Inferior parietal cortex (tissue), 1 donor: ENCODE measurements at regions not wholly inside any gene's neighbourhood (a gene's known extent, or its start where the extent isn't known, plus 50 kb on each side); places are given as distances from the start of the nearest gene placed in this dataset.

Experiments used
- DNase-seq: peaks from one replicate; pipeline ENCODE4 v3.0.0-alpha.2; 2016; ENCODE audit errors: extremely low spot score

- DNase-seq, result no peak
These were observed 869.2 kb downstream of the BCL11A start for GRCh38 chr2:59684116-59684770.

DNA sequence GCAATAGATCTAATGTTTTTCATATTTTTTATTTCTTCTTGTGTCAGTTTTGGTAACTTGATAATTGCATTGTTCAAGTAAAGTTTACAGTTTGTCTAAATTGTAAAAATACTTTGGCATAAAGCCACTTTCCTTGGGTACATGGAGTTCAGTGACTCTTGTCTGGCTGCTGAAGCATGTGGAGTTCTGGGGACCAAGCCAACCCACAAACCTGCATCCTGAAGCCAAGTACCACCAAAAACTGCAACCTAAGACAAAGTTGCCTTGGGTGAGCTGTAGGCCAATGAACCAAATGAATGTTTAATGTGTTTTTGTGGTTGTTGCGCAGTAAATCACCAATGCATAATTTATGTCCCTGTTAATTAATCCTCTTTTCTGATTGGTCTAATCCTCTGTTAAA, 872.6 kb downstream of the BCL11A start:
- no peak for DNase-seq

DNA sequence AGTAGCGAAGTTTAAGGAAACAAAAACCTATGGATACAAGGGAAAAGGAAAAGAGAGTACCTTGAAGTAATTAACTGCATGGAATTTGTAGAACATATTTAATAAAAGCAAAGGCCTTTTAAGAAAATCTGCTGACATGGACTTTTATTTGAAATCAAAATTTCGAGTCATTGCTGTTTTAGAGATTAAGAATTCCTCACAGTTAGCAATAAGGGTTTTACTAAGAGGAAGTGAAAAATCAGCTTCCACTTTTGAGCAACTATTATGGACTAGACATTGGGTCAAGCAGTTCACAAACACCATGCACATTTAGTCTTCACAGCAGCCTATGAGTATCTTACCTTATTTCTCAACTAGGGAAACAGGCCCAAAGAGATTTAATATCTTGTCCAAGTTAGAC, 876.3 kb downstream of the BCL11A start:
- DNase-seq, result no peak

GRCh38 chr2:59674100-59674499, 879.4 kb downstream of the BCL11A start:
- DNase-seq, result no peak

- DNase-seq, result no peak
These were observed 888.4 kb downstream of the BCL11A start for GRCh38 chr2:59665021-59665420.

DNA sequence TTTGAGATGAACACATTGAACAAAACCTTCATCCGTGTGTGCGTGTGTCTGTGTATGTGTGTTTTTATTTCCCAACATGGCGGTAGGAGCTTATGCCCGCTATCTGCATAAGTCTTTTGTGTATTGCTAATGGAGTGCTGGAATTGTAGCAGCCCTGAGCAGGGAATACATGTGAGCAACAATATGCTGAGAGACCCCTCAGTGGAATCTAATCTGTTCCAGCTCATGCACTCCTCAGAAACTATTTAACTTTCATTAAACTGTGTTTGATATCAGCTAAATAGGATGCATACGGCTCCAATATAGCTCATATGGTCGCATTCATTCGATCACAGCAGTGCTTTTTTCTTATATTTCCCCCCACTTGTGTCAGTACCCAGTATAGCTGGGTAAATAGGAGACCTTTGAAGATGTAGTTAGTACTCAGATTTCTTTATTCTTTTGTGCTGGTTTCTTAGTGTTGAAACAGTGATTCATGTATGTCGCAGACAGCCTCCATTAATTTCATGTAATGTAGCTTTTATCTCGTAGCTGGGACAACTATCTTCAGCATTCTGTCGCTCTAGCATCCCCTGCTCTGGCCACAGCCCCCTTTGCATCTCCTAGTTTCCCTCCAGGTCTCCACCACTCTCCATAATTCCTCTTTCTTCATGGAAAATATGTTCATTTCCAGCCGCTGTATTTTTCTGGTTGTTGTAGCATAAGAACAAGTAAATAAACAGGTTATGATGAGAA, 891.2 kb downstream of the BCL11A start:
- no peak for DNase-seq

- no peak for DNase-seq
These were observed 893.2 kb downstream of the BCL11A start for GRCh38 chr2:59660262-59660661.

- DNase-seq, result peak; percentile 19
These were observed 894.4 kb downstream of the BCL11A start for GRCh38 chr2:59658906-59659635.

DNA sequence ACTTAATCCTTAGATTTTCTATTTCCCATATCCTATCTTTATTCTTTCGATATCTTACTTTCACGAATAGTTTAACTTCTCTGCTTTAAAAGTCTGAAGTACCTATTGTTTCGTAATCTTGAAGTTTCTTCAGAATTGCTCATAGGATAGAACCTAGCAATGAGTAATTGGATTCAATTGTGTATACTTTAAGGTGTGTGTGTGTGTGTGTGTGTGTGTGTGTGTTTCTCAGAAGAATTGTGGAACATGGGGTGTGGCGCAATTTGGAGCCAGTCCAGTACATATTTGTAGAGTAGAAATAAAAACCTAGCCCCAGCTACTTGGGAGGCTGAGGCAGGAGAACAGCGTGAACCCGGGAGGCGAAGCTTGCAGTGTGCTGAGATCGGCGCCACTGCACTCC, 897.6 kb downstream of the BCL11A start:
- no peak for DNase-seq

- DNase-seq, result no peak
These were observed 898.7 kb downstream of the BCL11A start for GRCh38 chr2:59654710-59655109.

DNA sequence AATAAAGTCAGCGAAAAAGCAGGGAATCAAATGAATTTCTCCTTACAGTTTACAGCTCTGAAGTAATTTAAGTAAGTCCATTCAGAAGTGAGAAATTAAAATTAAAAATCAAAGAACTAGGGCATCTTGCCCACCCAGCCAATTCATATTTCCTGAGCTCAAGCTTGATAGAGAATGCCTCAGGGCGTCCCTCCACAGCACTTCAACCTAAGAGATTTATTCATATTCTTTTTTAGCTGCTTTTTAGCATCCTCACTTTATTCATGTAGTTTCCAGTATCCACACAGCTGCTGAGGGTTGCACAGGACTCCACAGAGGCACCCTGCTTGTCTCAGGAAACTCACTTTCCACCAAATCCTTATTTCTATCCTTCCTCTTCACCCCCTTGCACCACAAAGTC, 900.3 kb downstream of the BCL11A start:
- DNase-seq, result no peak

DNA sequence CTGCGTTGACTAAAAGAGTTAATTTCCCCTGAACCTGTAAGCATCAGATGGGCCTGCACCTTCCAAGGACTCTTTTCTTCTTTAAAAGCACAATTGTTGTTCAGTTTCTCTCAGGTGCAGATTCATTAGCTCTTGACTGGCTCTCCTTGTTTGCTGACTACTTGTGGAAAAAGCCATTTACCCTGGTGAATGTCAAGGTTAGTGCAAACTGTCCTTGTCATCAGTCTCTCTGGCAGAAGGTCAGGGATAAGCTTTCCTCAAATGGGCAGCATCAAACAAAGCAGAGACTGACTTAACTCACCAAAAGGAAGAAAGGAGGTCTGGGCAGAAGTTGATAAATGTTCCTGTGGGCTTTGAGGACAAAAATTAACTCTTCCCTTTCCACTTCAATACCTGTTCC, 922.7 kb downstream of the BCL11A start:
- no peak for DNase-seq

DNA sequence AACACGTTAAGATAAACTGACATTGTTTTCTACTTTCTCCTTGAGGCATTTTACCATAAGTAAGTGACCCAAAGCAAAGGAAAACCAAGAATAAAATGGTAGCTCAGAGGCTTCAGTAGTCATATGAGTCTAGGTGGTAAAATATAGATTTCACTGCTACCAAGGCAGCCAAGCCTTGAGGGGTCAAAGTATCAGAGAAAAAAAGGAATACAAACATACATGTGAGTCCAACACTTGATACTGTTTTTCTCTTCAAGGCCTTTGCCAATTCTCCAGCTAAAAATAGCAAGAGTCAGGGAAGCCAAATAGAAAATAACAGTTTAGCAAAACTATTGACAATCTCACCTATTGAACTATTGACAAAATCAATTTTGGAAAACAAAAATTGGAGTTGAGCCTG, 925.9 kb downstream of the BCL11A start:
- DNase-seq, result no peak

GRCh38 chr2:59622599-59623308, 930.7 kb downstream of the BCL11A start:
- DNase-seq, result no peak

DNA sequence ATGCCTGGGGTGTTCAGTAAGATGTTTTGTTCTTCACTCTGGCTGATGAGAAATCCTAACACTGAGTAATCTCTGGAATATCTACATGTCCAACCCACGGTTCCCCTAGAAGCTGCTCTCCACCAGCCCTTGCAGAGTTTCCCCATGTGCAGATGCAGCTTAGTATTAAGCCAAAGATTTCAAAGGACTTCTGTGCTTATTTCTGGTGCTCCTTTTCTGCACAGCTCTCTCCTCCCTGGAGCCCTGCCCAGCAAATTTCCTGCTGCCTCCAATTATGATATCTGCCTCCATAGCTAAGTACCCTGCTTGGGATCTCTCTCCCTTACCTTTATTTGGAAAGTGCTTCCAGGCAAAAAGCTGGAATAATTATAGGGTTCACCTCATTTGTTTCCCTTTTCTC, 949.3 kb downstream of the BCL11A start:
- DNase-seq, result peak; percentile 11

- DNase-seq, result no peak
These were observed 958.7 kb downstream of the BCL11A start for GRCh38 chr2:59594671-59595222.

- DNase-seq, result no peak
These were observed 962.7 kb downstream of the BCL11A start for GRCh38 chr2:59590798-59591197.

DNA sequence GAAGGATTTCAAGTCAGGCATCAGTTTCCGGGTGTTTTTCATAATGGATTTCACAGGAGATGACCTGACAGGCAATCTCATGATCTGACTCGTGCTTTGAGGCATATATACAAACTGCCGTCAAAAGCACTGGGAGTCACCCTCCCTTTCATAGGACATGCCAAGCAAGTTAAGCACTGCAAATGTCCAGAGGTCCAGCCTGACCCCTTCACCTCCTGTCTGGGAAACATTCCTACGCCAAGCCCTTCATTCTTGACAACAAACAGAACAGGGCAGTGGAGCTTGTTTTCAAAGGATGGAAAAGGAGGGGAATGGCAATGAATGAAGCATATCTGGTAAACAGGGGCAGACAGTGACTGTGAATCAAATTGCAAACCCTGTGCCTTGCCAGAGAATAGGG, 963.6 kb downstream of the BCL11A start:
- DNase-seq, result no peak

DNA sequence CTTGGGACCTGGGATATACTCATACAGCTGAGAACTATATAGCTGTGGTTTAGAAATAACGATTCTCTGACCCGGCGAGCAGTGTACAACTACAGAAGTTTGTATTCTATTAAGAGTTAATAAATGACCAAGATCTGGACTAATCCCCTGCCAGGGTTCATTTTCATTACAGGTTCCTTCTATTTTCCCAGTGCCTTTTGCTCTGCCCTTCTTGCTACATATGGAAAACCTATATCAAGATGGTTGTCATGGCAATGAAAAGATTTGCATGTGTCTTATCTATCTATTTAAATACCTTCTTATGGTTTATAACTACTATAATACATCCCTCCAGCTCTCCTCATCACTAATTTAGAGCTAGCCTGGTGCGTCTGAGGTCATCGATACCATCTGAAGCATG, 965.2 kb downstream of the BCL11A start:
- DNase-seq, result no peak

DNA sequence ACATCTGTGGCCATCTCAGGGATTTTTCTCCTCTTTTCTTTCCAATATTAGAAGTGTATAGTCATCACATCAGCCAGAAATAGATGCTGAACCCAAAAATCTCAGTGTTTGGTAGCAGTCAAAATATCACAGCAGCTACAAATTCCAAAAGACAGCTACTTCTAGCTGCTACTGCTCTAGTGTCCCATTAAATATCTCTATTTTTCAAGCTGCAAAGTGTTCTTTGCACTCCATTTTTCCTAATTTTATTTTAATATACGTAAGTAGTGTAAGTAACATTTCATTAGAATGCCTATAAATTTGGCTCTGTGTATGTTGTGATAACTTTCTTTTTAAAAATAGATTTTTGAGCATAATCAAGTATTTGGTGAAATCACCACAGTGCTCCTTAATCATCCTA, 967.3 kb downstream of the BCL11A start:
- DNase-seq, result no peak

GRCh38 chr2:59585655-59586054, 967.8 kb downstream of the BCL11A start:
- DNase-seq, result no peak

DNA sequence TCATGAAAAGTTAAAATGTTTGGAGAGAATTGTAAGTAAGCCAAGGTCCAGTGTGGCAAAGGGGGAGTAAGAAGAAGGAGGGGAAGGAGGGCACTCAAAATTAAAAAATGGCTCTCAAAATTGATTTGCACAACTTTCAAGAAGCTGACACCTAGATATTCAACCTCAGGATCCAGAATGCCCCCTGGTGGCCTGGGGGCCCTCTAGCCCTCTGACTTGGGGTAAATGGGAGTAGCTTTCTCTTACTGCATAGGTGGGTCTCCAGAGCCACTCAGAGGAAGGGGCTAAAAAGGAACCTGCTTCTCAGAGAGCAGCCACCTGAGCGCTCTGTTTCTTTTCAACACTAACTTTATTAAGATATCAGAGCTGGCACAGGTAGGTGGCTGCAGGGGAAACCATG, 968.5 kb downstream of the BCL11A start:
- no peak for DNase-seq
